CD14-positive monocyte (primary cell): ENCODE measurements at regions not wholly inside any gene's neighbourhood (a gene's known extent, or its start where the extent isn't known, plus 50 kb on each side); places are given as distances from the start of the nearest gene placed in this dataset.

ENCODE experiments used
- DNase-seq, 3 donors: peaks; one replicate each; pipeline ENCODE4 v3.0.0-alpha.2; 2011 to 2022
- H2AFZ ChIP-seq: 2 replicates; pipeline ENCODE4 v1.6.0; 2012; ENCODE audit warnings: mild to moderate bottlenecking, low read depth, low read length, inconsistent platforms; ENCODE audit not compliant: insufficient read depth, poor library complexity, severe bottlenecking
- H3K27ac ChIP-seq, 2 donors: 1 replicate in 1 of 2; 2 replicates in 1 of 2; pipeline ENCODE4 v1.5.1; 2012 to 2013; ENCODE audit warnings: low read length in 2 of 2, control low read depth in 1 of 2, inconsistent platforms in 1 of 2, low read depth in 1 of 2, mild to moderate bottlenecking in 1 of 2
- H3K27me3 ChIP-seq, 2 donors: one replicate each; pipeline versions ENCODE4 v1.6.0 to v1.6.1; 2011 to 2013; ENCODE audit warnings: low read length in 2 of 2; ENCODE audit not compliant: control insufficient read depth in 2 of 2, insufficient read depth in 2 of 2
- H3K36me3 ChIP-seq, 2 donors: replicated peaks in 1 of 2; 1 replicate in 1 of 2; 2 replicates in 1 of 2; pipeline versions ENCODE4 v1.5.1 to v1.6.1; 2012 to 2013; ENCODE audit warnings: low read length in 2 of 2, control low read depth in 1 of 2, inconsistent platforms in 1 of 2, mild to moderate bottlenecking in 1 of 2; ENCODE audit not compliant: insufficient read depth in 2 of 2, control insufficient read depth in 1 of 2
- H3K4me1 ChIP-seq, 2 donors: 1 replicate in 1 of 2; 2 replicates in 1 of 2; pipeline versions ENCODE4 v1.5.1 to v1.6.1; 2012 to 2013; ENCODE audit warnings: low read length in 2 of 2, control low read depth in 1 of 2, inconsistent platforms in 1 of 2, mild to moderate bottlenecking in 1 of 2, moderate library complexity in 1 of 2; ENCODE audit not compliant: insufficient read depth in 2 of 2, control insufficient read depth in 1 of 2
- H3K4me2 ChIP-seq: replicated peaks from 2 replicates; pipeline ENCODE3; 2012; ENCODE audit warnings: low read length, moderate library complexity, mild to moderate bottlenecking; ENCODE audit not compliant: poor library complexity, severe bottlenecking; ENCODE audit errors: extremely low read depth
- H3K4me3 ChIP-seq, 3 experiments: fragments of 200-600 bp in 1 of 3; sonication (generic) in 1 of 3; replicated peaks in 1 of 3; 1 replicate in 2 of 3; 2 replicates in 1 of 3; pipeline ENCODE4 v1.5.1; 2011 to 2013; ENCODE audit warnings: low read length in 3 of 3, mild to moderate bottlenecking in 3 of 3, control low read depth in 2 of 3, low read depth in 2 of 3, inconsistent platforms in 1 of 3, moderate library complexity in 1 of 3
- H3K79me2 ChIP-seq: 2 replicates; pipeline ENCODE4 v1.6.0; 2012; ENCODE audit warnings: mild to moderate bottlenecking, control low read depth, inconsistent platforms, low read length, moderate library complexity; ENCODE audit not compliant: insufficient read depth
- H3K9ac ChIP-seq: 2 replicates; pipeline ENCODE4 v1.6.0; 2017; ENCODE audit warnings: low read length, mild to moderate bottlenecking; ENCODE audit not compliant: insufficient read depth, poor library complexity, severe bottlenecking
- H3K9me3 ChIP-seq, 2 donors: replicated peaks in 1 of 2; 1 replicate in 1 of 2; 2 replicates in 1 of 2; pipeline versions ENCODE4 v1.5.1 to v1.6.1; 2012 to 2013; ENCODE audit warnings: low read length in 2 of 2, control low read depth in 1 of 2; ENCODE audit not compliant: control insufficient read depth in 1 of 2, insufficient read depth in 1 of 2
- H4K20me1 ChIP-seq: 2 replicates; pipeline ENCODE4 v1.6.0; 2012; ENCODE audit warnings: mild to moderate bottlenecking, low read length, control low read depth, moderate library complexity; ENCODE audit not compliant: insufficient read depth
- H3K27ac Mint-ChIP-seq, 7 donors: one replicate each; pipeline ENCODE4 v1.8.0; 2020; ENCODE audit warnings: mild to moderate bottlenecking in 7 of 7, mixed read lengths in 7 of 7, moderate library complexity in 6 of 7, inconsistent platforms in 2 of 7
- H3K27me3 Mint-ChIP-seq, 3 donors: one replicate each; pipeline ENCODE4 v1.8.0; 2021 to 2022; ENCODE audit warnings: low read depth in 3 of 3, mild to moderate bottlenecking in 3 of 3, mixed read lengths in 3 of 3, moderate library complexity in 3 of 3, inconsistent platforms in 1 of 3
- H3K36me3 Mint-ChIP-seq, 2 donors: one replicate each; pipeline ENCODE4 v1.8.0; 2020; ENCODE audit warnings: mixed read lengths in 2 of 2, inconsistent platforms in 1 of 2, mild to moderate bottlenecking in 1 of 2
- H3K4me1 Mint-ChIP-seq: one replicate; pipeline ENCODE4 v1.8.0; 2020; ENCODE audit warnings: mild to moderate bottlenecking, mixed read lengths
- H3K4me3 Mint-ChIP-seq, 2 donors: one replicate each; pipeline ENCODE4 v1.8.0; 2020; ENCODE audit warnings: mild to moderate bottlenecking in 2 of 2, mixed read lengths in 2 of 2, moderate library complexity in 1 of 2
- H3K9me3 Mint-ChIP-seq, 7 donors: one replicate each; pipeline ENCODE4 v1.8.0; 2020 to 2022; ENCODE audit warnings: mixed read lengths in 7 of 7, mild to moderate bottlenecking in 6 of 7, moderate library complexity in 6 of 7, inconsistent platforms in 2 of 7
- WGBS: methylation state at CpG from one replicate; pipeline ENCODE4 v1.1.5; 2013; ENCODE audit warnings: missing lambda C conversion rate; ENCODE audit not compliant: insufficient coverage; 5-methylcytosine and 5-hydroxymethylcytosine counted together
- intact Hi-C, 2 donors: fragments of 100-400 bp; cut with micrococcal nuclease; formaldehyde crosslinking; loops; one replicate each; pipeline versions ENCODE4 v1.15.0 to v1.15.1; 2023
- TF ChIP-seq, protein P1 (sequence below): fragments of 200-600 bp; IDR thresholded peaks from one replicate; pipeline ENCODE4 v1.8.0; 2022; ENCODE audit warnings: antibody characterized with exemption, mild to moderate bottlenecking

- intact Hi-C loops: no loop called here
- WGBS: no CpG with 5 or more reads among the region's 1 CpG
- no peak overlapping the region for H3K4me2 ChIP-seq
- H3K36me3 ChIP-seq: no peaks in the 10 kb centered on the region
- Mint-ChIP-seq H3K36me3 (no peaks in the 10 kb centered on the region), H3K27ac (no peak overlapping the region), H3K9me3 (peaks cover 0 to 3% (median 0%) of the 10 kb centered on the region in 7 donors), H3K4me1 (no peaks in the 10 kb centered on the region), H3K4me3 (no peak overlapping the region), H3K27me3 (no peaks in the 10 kb centered on the region)
- H3K27me3 ChIP-seq: no peaks in the 10 kb centered on the region
- no peaks in the 10 kb centered on the region for H4K20me1 ChIP-seq
- no peaks in the 10 kb centered on the region for H3K4me1 ChIP-seq
- H3K9ac ChIP-seq: no peak overlapping the region
- DNase-seq: no peak
- H3K27ac ChIP-seq: no peak overlapping the region
- H3K4me3 ChIP-seq: no peak overlapping the region
- H2AFZ ChIP-seq: no peak overlapping the region
- H3K9me3 ChIP-seq: no peaks in the 10 kb centered on the region
- no peaks in the 10 kb centered on the region for H3K79me2 ChIP-seq
- TF ChIP-seq, protein P1, sequence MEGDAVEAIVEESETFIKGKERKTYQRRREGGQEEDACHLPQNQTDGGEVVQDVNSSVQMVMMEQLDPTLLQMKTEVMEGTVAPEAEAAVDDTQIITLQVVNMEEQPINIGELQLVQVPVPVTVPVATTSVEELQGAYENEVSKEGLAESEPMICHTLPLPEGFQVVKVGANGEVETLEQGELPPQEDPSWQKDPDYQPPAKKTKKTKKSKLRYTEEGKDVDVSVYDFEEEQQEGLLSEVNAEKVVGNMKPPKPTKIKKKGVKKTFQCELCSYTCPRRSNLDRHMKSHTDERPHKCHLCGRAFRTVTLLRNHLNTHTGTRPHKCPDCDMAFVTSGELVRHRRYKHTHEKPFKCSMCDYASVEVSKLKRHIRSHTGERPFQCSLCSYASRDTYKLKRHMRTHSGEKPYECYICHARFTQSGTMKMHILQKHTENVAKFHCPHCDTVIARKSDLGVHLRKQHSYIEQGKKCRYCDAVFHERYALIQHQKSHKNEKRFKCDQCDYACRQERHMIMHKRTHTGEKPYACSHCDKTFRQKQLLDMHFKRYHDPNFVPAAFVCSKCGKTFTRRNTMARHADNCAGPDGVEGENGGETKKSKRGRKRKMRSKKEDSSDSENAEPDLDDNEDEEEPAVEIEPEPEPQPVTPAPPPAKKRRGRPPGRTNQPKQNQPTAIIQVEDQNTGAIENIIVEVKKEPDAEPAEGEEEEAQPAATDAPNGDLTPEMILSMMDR: no peak
Measured at GRCh38 chrX:125846271-125846670, 319.8 kb downstream of the DCAF12L2 start.

DNA sequence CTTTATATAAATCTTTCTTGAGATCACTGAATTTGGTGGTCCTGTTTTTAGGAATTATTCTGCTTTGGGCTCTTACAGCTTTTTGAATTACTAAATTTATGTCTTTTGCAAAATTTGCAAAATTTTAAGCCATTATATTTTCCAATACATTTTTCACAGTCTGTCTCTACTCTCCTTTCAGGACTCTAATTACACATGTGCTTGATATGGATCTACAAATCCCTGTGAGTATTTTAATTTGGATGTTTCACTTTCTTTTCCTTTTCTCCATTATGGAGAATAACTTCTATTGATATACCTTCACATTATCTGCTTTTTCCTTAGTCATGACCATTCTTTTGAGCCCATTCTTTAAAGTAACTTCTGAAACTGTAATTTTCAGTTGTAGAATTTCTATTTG is 315.4 kb downstream of the DCAF12L2 start:
- H3K27ac Mint-ChIP-seq: no peak overlapping the region
- H3K27me3 Mint-ChIP-seq: peaks cover 0 to 2% (median 0%) of the 10 kb centered on the region in 3 donors
- H3K4me1 Mint-ChIP-seq: no peaks in the 10 kb centered on the region
- intact Hi-C loops: no loop called here
- Histone ChIP-seq H2AFZ (no peak overlapping the region), H3K79me2 (no peaks in the 10 kb centered on the region), H3K4me3 (no peak overlapping the region), H4K20me1 (no peaks in the 10 kb centered on the region), H3K36me3 (no peaks in the 10 kb centered on the region), H3K9ac (no peak overlapping the region), H3K4me2 (no peak overlapping the region), H3K9me3 (no peaks in the 10 kb centered on the region), H3K27me3 (no peaks in the 10 kb centered on the region), H3K4me1 (no peaks in the 10 kb centered on the region), H3K27ac (no peak overlapping the region)
- no peak overlapping the region for H3K4me3 Mint-ChIP-seq
- DNase-seq: no peak
- no peaks in the 10 kb centered on the region for H3K36me3 Mint-ChIP-seq
- TF ChIP-seq, protein P1: no peak
- H3K9me3 Mint-ChIP-seq: peaks cover 0 to 2% (median 0%) of the 10 kb centered on the region in 7 donors
